Activated CD4-positive, CD25-positive, alpha-beta regulatory T cell treated with anti-CD3 and anti-CD28 coated beads, Interleukin-2, amount 50 U/mL, for 24 hours (primary cell): ENCODE measurements at regions not wholly inside any gene's neighbourhood (a gene's known extent, or its start where the extent isn't known, plus 50 kb on each side); places are given as distances from the start of the nearest gene placed in this dataset.

Experiments used
- ATAC-seq, 2 donors: fragments of 150-1000 bp; cut with Tn5 transposase; one replicate each; pipeline ENCODE4 v1.10.0; 2021; ENCODE audit warnings: mild to moderate bottlenecking in 1 of 2, moderate library complexity in 1 of 2

DNA sequence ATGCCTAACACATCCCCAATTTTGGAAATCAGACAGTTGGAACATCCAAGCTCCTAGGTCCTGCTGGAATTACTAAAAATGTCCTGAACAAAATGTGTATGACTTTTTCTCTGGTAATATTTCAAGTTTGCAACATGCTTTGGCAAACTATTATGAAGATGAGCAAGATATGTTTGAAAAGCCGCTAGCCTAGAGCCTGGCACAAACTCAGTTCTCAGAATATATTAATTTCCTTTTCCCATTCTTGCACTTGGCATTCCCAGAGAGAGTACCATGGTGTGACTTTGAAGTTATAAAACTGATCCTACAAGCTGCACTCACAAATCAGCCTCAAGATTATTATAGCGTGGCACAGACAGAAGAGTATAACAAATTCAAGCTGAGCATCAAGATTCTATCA lies 1031.1 kb downstream of the NTRK3 start:
- no peak for ATAC-seq

DNA sequence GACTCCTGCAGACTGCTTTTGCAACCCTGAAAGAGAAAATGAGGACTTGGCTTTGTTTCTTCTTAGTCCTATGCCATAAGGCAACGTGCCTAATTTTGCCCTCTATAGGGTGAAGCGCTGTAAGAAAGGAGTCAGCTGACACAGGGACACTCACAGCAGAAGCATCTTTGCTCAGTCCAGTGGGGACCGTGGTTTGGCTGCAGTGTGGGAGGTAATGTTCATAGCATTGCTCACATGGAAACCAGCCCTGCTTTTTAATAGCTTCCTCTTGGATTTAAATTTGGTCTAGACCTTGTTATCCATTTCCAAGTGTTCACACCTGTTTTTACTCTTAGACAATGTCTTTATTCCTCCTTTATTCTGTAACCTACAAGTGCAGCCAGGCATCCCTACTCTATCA lies 1032.1 kb downstream of the NTRK3 start:
- ATAC-seq: no peak

GRCh38 chr15:87219650-87220615 lies 1036.6 kb downstream of the NTRK3 start:
- ATAC-seq: no peak

GRCh38 chr15:87215100-87215499 lies 1041.4 kb downstream of the NTRK3 start:
- ATAC-seq: no peak

DNA sequence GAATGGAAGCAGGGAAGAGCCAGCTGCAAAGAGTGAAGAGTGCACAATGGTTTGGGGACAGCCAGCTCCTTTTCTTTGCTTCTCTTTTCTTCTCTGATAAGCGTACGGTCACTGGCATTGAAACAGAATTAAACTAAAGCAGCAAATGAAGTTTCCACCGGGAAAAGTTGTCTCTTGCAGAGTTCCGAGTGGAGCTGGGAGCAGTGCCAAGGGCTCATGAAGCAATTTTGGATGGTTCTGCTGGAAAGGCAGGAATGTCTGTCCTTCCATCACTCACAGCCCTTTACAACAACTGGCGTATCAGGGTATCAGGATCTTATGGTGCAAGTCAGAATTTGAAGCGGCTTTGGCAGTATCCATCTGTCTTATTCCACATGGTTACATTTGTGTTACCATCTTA lies 1042.9 kb downstream of the NTRK3 start:
- no peak for ATAC-seq

- no peak for ATAC-seq
These were observed 1044.5 kb downstream of the NTRK3 start for GRCh38 chr15:87212041-87212440.

- no peak for ATAC-seq
These were observed 1045.0 kb downstream of the NTRK3 start for GRCh38 chr15:87211547-87211946.

DNA sequence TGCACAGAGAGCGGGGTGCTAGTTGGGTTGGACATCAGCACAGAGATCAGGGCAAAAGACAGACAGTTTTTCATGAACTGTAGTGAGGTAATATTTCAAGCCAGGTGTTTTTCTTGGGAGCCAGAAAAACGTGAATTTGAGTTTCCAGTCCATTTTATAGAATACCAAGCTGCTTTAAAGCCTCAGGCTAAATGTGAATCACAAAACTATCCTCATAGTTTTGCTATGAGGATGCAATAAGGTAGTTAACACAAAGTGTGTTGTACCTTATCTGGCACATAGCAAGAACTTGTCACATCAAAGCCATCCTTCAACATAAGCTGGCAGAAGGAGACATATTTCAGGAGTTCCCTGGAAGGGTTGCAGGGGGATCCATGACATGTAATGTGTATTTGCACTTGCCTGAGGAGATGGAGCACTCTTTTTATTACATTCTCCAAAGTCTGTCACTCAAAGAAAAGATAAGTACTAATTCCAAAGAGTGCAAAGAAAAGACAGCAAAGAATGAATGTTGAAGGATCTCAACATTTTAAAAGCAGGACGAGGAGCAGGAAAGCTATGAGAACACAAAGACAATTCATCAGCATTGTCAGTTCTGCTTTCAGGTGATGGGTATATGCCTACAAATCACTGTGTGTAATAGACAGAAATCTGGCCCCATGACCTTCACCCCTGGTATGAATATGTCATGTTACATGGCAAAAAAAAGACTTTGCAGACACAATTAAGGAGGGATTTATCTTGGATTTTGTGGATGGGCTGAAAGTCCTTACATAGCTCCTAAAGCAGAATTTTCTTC lies 1046.4 kb downstream of the NTRK3 start:
- no peak for ATAC-seq

DNA sequence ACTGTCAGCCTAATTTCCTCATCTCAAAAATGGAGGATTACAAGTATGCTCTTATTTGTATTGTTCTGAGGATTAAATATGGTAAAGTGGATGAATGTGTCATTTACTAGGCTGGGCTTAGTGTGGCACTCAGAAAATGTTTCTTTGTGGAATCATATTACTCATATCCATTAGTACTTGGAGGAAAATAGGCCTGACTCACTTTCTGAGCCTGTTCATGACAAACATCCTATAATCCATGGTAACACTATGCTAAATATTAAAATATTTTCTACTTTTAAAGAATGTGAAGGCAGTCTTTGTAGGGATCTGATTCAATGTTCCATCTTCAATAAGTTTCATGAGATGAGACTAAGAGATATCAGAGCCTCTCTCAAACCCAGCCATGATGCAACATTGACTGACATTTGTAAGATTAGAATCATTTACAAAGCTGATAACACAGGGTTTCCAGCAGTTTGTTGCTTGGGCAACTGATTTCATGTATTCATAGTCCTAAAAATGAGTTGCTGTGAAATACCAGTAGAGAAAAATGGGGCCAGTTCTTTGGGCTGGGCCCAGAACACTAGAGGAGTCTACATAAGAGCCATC lies 1048.5 kb downstream of the NTRK3 start:
- ATAC-seq: no peak

DNA sequence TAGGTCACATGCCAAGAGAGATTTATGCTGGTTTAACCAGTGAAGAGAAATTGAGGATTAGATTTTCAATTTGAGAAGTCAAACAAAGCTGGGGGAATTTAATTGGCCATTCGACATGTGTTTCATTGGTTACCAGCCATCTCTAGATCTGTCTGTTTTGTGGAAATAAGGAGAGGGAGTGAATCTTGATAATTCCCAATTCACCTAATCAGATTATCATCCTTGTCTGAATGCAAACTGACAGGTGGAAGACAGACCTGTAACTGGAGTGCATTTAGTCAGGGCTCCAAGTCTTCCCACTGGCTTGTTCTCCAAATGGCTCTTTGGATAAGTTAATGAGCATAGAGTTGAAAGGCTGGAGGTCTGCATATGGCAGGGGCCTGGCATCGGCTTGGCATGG lies 1049.3 kb downstream of the NTRK3 start:
- no peak for ATAC-seq

GRCh38 chr15:87201986-87202385 lies 1054.6 kb downstream of the NTRK3 start:
- no peak for ATAC-seq

- ATAC-seq: no peak
These were observed 1056.4 kb downstream of the NTRK3 start for GRCh38 chr15:87200149-87200548.

DNA sequence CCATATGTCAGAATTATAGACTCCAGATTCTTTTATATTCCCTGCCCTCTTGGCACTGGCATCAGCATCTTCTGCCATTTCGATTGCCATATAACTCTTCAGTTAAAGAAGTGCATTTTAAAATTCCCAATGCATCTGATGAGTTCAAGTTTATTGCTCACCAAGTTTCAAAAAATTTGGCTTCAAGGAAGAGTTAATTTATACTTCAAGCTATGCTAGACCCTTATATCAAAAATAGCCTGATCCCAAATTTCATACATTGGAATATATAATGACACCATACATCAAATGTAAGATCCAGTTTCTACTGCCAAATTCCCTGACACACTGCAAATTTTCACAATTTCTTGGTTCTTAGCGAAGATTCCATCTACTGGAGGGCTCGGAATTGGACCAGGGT lies 1058.6 kb downstream of the NTRK3 start:
- ATAC-seq: no peak

- ATAC-seq: no peak
These were observed 1060.0 kb downstream of the NTRK3 start for GRCh38 chr15:87196498-87196897.

DNA sequence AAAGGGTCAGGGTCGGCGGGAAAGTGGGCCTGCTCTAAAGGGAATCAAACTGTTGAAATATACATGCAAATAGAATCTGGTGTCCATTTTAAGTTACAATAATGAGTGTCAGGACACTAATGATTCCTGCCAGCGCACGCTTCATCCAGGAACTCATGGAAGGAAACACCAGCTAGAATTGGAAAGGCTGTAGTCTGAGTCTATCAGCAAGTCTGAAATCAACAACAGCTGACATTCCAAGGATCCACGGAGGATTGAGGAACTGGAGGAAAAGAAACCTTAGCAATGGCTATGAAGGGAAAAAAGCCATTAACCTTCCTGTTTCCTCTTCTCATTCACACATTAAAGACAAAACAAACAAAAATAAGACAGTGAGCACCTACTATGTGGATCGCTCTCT lies 1063.1 kb downstream of the NTRK3 start:
- no peak for ATAC-seq

DNA sequence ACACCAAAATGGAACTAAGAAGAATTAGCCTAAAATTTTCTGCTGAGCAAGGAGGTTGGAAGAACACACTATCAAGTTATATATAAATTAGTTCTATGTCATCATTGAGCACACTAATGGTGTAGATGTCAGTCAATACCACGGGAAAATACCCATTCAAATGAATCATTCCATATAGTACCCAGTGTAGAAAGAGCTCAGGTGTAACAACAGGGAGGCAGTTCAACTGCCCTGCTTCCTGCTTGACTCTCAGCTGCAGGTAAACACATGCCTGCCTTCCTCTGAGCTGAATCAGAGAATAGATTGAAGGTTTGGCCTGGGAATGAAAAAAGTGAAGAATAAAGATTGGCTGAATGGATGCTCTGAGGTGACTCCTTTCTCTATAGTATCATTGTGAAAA lies 1088.0 kb downstream of the AGBL1 start:
- no peak for ATAC-seq

DNA sequence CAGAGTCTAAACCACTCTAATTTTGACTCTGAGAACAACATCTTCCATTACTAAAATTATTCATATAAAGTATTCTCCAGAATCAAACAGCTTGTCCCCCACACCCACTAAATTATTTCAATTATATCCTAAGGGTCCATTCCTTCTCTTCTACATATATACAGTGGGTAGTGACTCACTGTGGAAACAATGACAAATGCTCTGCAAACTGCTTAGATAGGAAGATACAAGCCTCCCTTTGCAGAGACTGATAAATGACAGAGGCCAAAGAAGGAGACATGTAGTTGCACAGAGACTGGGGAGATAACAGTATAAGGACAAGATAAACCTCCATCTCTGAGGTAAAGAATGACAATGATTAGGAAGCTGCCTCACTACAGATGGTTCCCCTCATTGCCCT lies 1087.4 kb downstream of the AGBL1 start:
- ATAC-seq: no peak

- no peak for ATAC-seq
These were observed 1076.1 kb downstream of the AGBL1 start for GRCh38 chr15:87155771-87156170.

- no peak for ATAC-seq
These were observed 1075.1 kb downstream of the AGBL1 start for GRCh38 chr15:87154761-87155160.

GRCh38 chr15:87151202-87151748 lies 1071.6 kb downstream of the AGBL1 start:
- ATAC-seq: no peak

GRCh38 chr15:87145696-87146095 lies 1066.0 kb downstream of the AGBL1 start:
- no peak for ATAC-seq

- ATAC-seq: no peak
These were observed 1065.1 kb downstream of the AGBL1 start for GRCh38 chr15:87144775-87145174.

DNA sequence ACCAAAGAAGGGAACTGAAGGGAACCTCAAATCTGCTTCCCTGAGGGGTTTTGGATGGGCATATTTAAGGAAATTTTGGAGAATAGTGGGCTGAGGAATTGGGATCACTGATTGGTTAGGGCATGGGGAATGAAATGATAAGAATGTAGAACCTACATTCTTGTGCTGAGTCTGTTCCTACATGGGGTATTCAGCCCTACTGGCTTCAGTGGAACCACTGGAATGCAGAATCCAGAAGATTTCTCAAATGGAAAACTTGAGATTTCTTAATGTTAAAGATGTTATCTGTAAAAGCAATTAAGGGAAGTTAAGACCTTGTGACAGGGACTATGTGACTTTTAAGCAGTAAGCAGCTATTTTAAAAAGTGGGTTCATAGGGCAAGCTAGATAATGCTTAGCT lies 1062.4 kb downstream of the AGBL1 start:
- no peak for ATAC-seq
